ENCODE measurements at regions not wholly inside any gene's neighbourhood (a gene's known extent, or its start where the extent isn't known, plus 50 kb on each side); places are given as distances from the start of the nearest gene placed in this dataset.

- Histone ChIP-seq H3K4me3 (ENCODE audit: low read depth in 1 of 2, low read length in 2 of 2) (no peak overlapping the region), H3K9ac (ENCODE audit: low read depth in 1 of 2, low read length in 2 of 2) (no peak overlapping the region), H3K27ac (ENCODE audit: low read depth, low read length) (no peak overlapping the region), H3K27me3 (ENCODE audit: control insufficient read depth in 1 of 2, insufficient read depth in 2 of 2, low read length in 2 of 2) (no peaks in the 10 kb centered on the region), H3K9me3 (ENCODE audit: control insufficient read depth in 1 of 2, low read length in 2 of 2) (no peaks in the 10 kb centered on the region), H3K36me3 (ENCODE audit: control insufficient read depth in 1 of 2, insufficient read depth in 2 of 2, low read length in 2 of 2) (no peaks in the 10 kb centered on the region), H3K4me1 (ENCODE audit: control insufficient read depth in 1 of 2, insufficient read depth in 2 of 2, low read length in 2 of 2) (no peaks in the 10 kb centered on the region)
Measured at GRCh38 chr5:51892680-51893079, 509.4 kb downstream of the ISL1 start.

DNA sequence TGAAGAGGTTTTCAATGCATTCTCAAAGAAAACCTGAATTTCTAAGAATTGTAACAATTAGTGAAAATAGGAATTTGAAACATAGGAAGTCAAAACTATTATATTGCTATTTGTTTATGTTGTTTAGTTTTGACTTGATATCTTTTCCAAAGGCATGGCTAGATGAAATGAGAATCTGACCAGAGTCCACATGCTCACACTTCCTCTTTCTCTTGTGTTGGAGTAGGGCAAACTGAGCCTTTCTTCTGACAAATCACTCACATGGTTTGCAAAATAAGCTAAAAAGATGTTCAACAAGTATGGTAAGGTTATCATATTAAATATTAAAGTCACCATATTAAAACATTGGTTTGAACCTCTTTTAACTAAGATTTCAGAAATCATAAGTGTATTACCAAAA lies 512.6 kb downstream of the ISL1 start:
- Histone ChIP-seq H3K27ac (ENCODE audit: low read depth, low read length) (no peak overlapping the region), H3K36me3 (ENCODE audit: control insufficient read depth in 1 of 2, insufficient read depth in 2 of 2, low read length in 2 of 2) (no peaks in the 10 kb centered on the region), H3K9ac (ENCODE audit: low read depth in 1 of 2, low read length in 2 of 2) (no peak overlapping the region), H3K4me3 (ENCODE audit: low read depth in 1 of 2, low read length in 2 of 2) (no peak overlapping the region), H3K4me1 (ENCODE audit: control insufficient read depth in 1 of 2, insufficient read depth in 2 of 2, low read length in 2 of 2) (no peaks in the 10 kb centered on the region), H3K9me3 (ENCODE audit: control insufficient read depth in 1 of 2, low read length in 2 of 2) (no peaks in the 10 kb centered on the region), H3K27me3 (ENCODE audit: control insufficient read depth in 1 of 2, insufficient read depth in 2 of 2, low read length in 2 of 2) (no peaks in the 10 kb centered on the region)

DNA sequence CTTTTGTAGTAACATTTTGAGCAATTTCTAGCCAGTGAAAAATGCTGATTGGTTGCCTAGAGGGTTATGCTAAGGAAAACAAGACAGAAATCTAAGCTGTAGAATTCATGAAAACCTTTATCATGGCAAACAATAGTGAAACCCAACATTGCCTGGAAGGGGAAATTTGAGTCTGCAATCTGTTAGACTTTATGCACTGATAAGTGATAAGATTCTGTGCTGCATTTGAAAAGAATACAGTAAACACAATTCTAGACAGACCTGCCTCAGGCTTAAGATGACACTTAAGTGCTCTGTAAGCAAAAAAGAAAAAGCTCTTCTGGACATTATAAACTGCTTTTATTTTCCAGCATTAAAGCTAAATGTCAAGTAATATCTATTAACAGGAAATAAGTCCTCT lies 519.3 kb downstream of the ISL1 start:
- Histone ChIP-seq H3K36me3 (ENCODE audit: control insufficient read depth in 1 of 2, insufficient read depth in 2 of 2, low read length in 2 of 2) (no peaks in the 10 kb centered on the region), H3K27me3 (ENCODE audit: control insufficient read depth in 1 of 2, insufficient read depth in 2 of 2, low read length in 2 of 2) (no peaks in the 10 kb centered on the region), H3K27ac (ENCODE audit: low read depth, low read length) (no peak overlapping the region), H3K9me3 (ENCODE audit: control insufficient read depth in 1 of 2, low read length in 2 of 2) (no peaks in the 10 kb centered on the region), H3K4me1 (ENCODE audit: control insufficient read depth in 1 of 2, insufficient read depth in 2 of 2, low read length in 2 of 2) (no peaks in the 10 kb centered on the region), H3K4me3 (ENCODE audit: low read depth in 1 of 2, low read length in 2 of 2) (no peak overlapping the region), H3K9ac (ENCODE audit: low read depth in 1 of 2, low read length in 2 of 2) (no peak overlapping the region)

DNA sequence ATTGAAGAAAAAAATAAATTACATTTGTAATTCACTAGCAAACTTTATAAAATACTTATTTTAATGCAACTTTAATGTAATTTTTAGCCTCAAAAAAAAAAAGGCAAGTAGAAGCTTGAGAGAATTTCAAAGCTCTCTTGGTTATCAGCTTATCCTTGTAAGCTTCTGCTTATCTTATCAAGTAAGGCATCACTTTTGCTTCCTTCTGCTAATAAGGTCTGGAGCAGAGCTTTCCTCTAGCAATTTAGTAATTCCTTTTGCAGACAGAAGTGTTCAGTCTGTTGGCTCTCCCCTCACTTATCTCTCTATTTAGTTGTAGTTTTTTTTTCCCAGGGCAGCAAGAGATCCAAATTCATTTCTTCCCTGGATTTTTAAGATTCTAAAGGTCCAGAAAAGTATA lies 525.0 kb downstream of the ISL1 start:
- Histone ChIP-seq H3K4me1 (ENCODE audit: control insufficient read depth in 1 of 2, insufficient read depth in 2 of 2, low read length in 2 of 2) (no peaks in the 10 kb centered on the region), H3K27ac (ENCODE audit: low read depth, low read length) (no peak overlapping the region), H3K4me3 (ENCODE audit: low read depth in 1 of 2, low read length in 2 of 2) (no peak overlapping the region), H3K9ac (ENCODE audit: low read depth in 1 of 2, low read length in 2 of 2) (no peak overlapping the region), H3K9me3 (ENCODE audit: control insufficient read depth in 1 of 2, low read length in 2 of 2) (no peaks in the 10 kb centered on the region), H3K27me3 (ENCODE audit: control insufficient read depth in 1 of 2, insufficient read depth in 2 of 2, low read length in 2 of 2) (no peaks in the 10 kb centered on the region), H3K36me3 (ENCODE audit: control insufficient read depth in 1 of 2, insufficient read depth in 2 of 2, low read length in 2 of 2) (no peaks in the 10 kb centered on the region)

GRCh38 chr5:51944500-51945125 lies 561.4 kb downstream of the ISL1 start:
- H3K4me1 ChIP-seq (ENCODE audit: control insufficient read depth in 1 of 2, insufficient read depth in 2 of 2, low read length in 2 of 2): no peaks in the 10 kb centered on the region

GRCh38 chr5:51958473-51958872 lies 575.2 kb downstream of the ISL1 start:
- Histone ChIP-seq H3K27me3 (ENCODE audit: control insufficient read depth in 1 of 2, insufficient read depth in 2 of 2, low read length in 2 of 2) (no peaks in the 10 kb centered on the region), H3K27ac (ENCODE audit: low read depth, low read length) (no peak overlapping the region), H3K9ac (ENCODE audit: low read depth in 1 of 2, low read length in 2 of 2) (no peak overlapping the region), H3K9me3 (ENCODE audit: control insufficient read depth in 1 of 2, low read length in 2 of 2) (no peaks in the 10 kb centered on the region), H3K4me1 (ENCODE audit: control insufficient read depth in 1 of 2, insufficient read depth in 2 of 2, low read length in 2 of 2) (no peaks in the 10 kb centered on the region), H3K36me3 (ENCODE audit: control insufficient read depth in 1 of 2, insufficient read depth in 2 of 2, low read length in 2 of 2) (no peaks in the 10 kb centered on the region), H3K4me3 (ENCODE audit: low read depth in 1 of 2, low read length in 2 of 2) (no peak overlapping the region)

More at GRCh38 chr5:51944500-51945125, 561.4 kb downstream of the ISL1 start:
- Histone ChIP-seq H3K27ac (ENCODE audit: low read depth, low read length) (no peak overlapping the region), H3K4me3 (ENCODE audit: low read depth in 1 of 2, low read length in 2 of 2) (no peak overlapping the region), H3K9ac (ENCODE audit: low read depth in 1 of 2, low read length in 2 of 2) (no peak overlapping the region), H3K36me3 (ENCODE audit: control insufficient read depth in 1 of 2, insufficient read depth in 2 of 2, low read length in 2 of 2) (no peaks in the 10 kb centered on the region), H3K27me3 (ENCODE audit: control insufficient read depth in 1 of 2, insufficient read depth in 2 of 2, low read length in 2 of 2) (no peaks in the 10 kb centered on the region), H3K9me3 (ENCODE audit: control insufficient read depth in 1 of 2, low read length in 2 of 2) (peaks cover 7 to 9% of the 10 kb centered on the region in 2 donors)

DNA sequence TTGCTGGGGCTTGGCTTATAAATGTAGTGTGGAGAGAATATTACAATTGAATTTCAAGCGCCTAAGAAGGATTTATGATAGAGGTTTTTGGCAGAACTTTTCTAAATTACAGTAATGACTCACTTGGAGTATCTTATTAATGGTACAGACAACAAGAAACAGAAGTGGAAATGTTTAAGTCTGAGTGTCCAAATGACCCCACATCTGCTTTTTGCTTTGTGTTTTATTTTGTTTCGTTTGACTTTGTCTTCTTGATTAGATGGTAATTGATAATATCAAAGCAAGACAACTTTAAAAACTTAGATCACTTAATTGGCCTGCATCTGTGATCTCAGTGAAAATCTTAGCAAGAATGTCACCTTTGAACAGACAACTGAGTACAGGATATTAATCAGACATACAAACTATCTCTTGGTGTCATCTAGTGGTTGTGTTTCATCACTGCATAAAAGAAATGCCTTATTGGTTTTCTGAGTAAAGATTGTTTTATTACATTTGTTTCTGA lies 577.4 kb downstream of the ISL1 start:
- H3K27me3 ChIP-seq (ENCODE audit: control insufficient read depth in 1 of 2, insufficient read depth in 2 of 2, low read length in 2 of 2): no peaks in the 10 kb centered on the region
- no peaks in the 10 kb centered on the region for H3K9me3 ChIP-seq (ENCODE audit: control insufficient read depth in 1 of 2, low read length in 2 of 2)
- H3K36me3 ChIP-seq (ENCODE audit: control insufficient read depth in 1 of 2, insufficient read depth in 2 of 2, low read length in 2 of 2): no peaks in the 10 kb centered on the region
- H3K9ac ChIP-seq (ENCODE audit: low read depth in 1 of 2, low read length in 2 of 2): no peak overlapping the region
- no peaks in the 10 kb centered on the region for H3K4me1 ChIP-seq (ENCODE audit: control insufficient read depth in 1 of 2, insufficient read depth in 2 of 2, low read length in 2 of 2)
- no peak overlapping the region for H3K4me3 ChIP-seq (ENCODE audit: low read depth in 1 of 2, low read length in 2 of 2)
- no peak overlapping the region for H3K27ac ChIP-seq (ENCODE audit: low read depth, low read length)

DNA sequence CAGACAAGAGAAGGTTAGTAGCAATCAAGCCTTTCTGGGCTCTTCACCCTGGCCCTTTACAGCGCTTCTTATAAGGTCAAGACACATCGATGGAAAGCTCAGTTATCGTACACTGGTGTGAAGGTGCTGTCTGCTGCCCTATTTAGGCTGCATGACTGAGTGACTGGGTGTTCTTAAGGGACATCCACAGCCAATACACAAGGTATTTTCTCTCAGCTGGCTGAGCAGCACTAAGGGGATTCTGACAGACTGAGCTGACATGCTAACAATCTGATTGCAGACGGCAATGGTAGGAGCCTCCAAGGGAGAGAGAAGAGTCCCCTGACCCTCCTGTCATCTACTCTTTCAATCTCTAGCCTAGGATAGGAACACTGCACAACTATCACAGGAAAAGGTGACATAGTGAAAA lies 577.9 kb downstream of the ISL1 start:
- Histone ChIP-seq H3K27me3 (ENCODE audit: control insufficient read depth in 1 of 2, insufficient read depth in 2 of 2, low read length in 2 of 2) (no peaks in the 10 kb centered on the region), H3K36me3 (ENCODE audit: control insufficient read depth in 1 of 2, insufficient read depth in 2 of 2, low read length in 2 of 2) (no peaks in the 10 kb centered on the region), H3K9me3 (ENCODE audit: control insufficient read depth in 1 of 2, low read length in 2 of 2) (no peaks in the 10 kb centered on the region), H3K27ac (ENCODE audit: low read depth, low read length) (no peak overlapping the region), H3K4me3 (ENCODE audit: low read depth in 1 of 2, low read length in 2 of 2) (no peak overlapping the region), H3K4me1 (ENCODE audit: control insufficient read depth in 1 of 2, insufficient read depth in 2 of 2, low read length in 2 of 2) (no peaks in the 10 kb centered on the region), H3K9ac (ENCODE audit: low read depth in 1 of 2, low read length in 2 of 2) (no peak overlapping the region)

GRCh38 chr5:51968756-51969155 lies 585.5 kb downstream of the ISL1 start:
- no peak overlapping the region for H3K27ac ChIP-seq (ENCODE audit: low read depth, low read length)
- no peaks in the 10 kb centered on the region for H3K36me3 ChIP-seq (ENCODE audit: control insufficient read depth in 1 of 2, insufficient read depth in 2 of 2, low read length in 2 of 2)
- no peak overlapping the region for H3K9ac ChIP-seq (ENCODE audit: low read depth in 1 of 2, low read length in 2 of 2)
- no peaks in the 10 kb centered on the region for H3K4me1 ChIP-seq (ENCODE audit: control insufficient read depth in 1 of 2, insufficient read depth in 2 of 2, low read length in 2 of 2)
- no peaks in the 10 kb centered on the region for H3K9me3 ChIP-seq (ENCODE audit: control insufficient read depth in 1 of 2, low read length in 2 of 2)
- no peak overlapping the region for H3K4me3 ChIP-seq (ENCODE audit: low read depth in 1 of 2, low read length in 2 of 2)
- H3K27me3 ChIP-seq (ENCODE audit: control insufficient read depth in 1 of 2, insufficient read depth in 2 of 2, low read length in 2 of 2): no peaks in the 10 kb centered on the region

- H3K4me3 ChIP-seq (ENCODE audit: low read depth in 1 of 2, low read length in 2 of 2): no peak overlapping the region
- no peaks in the 10 kb centered on the region for H3K27me3 ChIP-seq (ENCODE audit: control insufficient read depth in 1 of 2, insufficient read depth in 2 of 2, low read length in 2 of 2)
- H3K36me3 ChIP-seq (ENCODE audit: control insufficient read depth in 1 of 2, insufficient read depth in 2 of 2, low read length in 2 of 2): no peaks in the 10 kb centered on the region
- H3K4me1 ChIP-seq (ENCODE audit: control insufficient read depth in 1 of 2, insufficient read depth in 2 of 2, low read length in 2 of 2): no peaks in the 10 kb centered on the region
- no peak overlapping the region for H3K27ac ChIP-seq (ENCODE audit: low read depth, low read length)
- no peak overlapping the region for H3K9ac ChIP-seq (ENCODE audit: low read depth in 1 of 2, low read length in 2 of 2)
- H3K9me3 ChIP-seq (ENCODE audit: control insufficient read depth in 1 of 2, low read length in 2 of 2): no peaks in the 10 kb centered on the region
Measured at GRCh38 chr5:51974834-51975233, 591.6 kb downstream of the ISL1 start.

GRCh38 chr5:51977014-51977413 lies 593.8 kb downstream of the ISL1 start:
- Histone ChIP-seq H3K27me3 (ENCODE audit: control insufficient read depth in 1 of 2, insufficient read depth in 2 of 2, low read length in 2 of 2) (no peaks in the 10 kb centered on the region), H3K4me1 (ENCODE audit: control insufficient read depth in 1 of 2, insufficient read depth in 2 of 2, low read length in 2 of 2) (no peaks in the 10 kb centered on the region), H3K27ac (ENCODE audit: low read depth, low read length) (no peak overlapping the region), H3K36me3 (ENCODE audit: control insufficient read depth in 1 of 2, insufficient read depth in 2 of 2, low read length in 2 of 2) (no peaks in the 10 kb centered on the region), H3K4me3 (ENCODE audit: low read depth in 1 of 2, low read length in 2 of 2) (no peak overlapping the region), H3K9me3 (ENCODE audit: control insufficient read depth in 1 of 2, low read length in 2 of 2) (no peaks in the 10 kb centered on the region), H3K9ac (ENCODE audit: low read depth in 1 of 2, low read length in 2 of 2) (no peak overlapping the region)

All from duodenal mucosa (tissue), 2 donors.